WTC11 (cell line): ENCODE measurements at regions not wholly inside any gene's neighbourhood (a gene's known extent, or its start where the extent isn't known, plus 50 kb on each side); places are given as distances from the start of the nearest gene placed in this dataset.

Experiments used
- CBFB ChIP-seq: sonication (generic); formaldehyde crosslinking; IDR thresholded peaks from 2 replicates; pipeline ENCODE4 v1.8.1; 2022; ENCODE audit warnings: mild to moderate bottlenecking, low read depth, missing genetic modification reagents
- CREB1 ChIP-seq: sonication (generic); formaldehyde crosslinking; IDR thresholded peaks from 2 replicates; pipeline ENCODE4 v1.8.0; 2023; ENCODE audit warnings: mild to moderate bottlenecking, missing genetic modification reagents
- MXD4 ChIP-seq: fragments of 250-450 bp; sonication (Bioruptor Pico); IDR thresholded peaks from 2 replicates; pipeline ENCODE4 v1.8.0; 2021; ENCODE audit warnings: mild to moderate bottlenecking, moderate library complexity, borderline replicate concordance
- TEAD1 ChIP-seq: sonication (generic); formaldehyde crosslinking; IDR thresholded peaks from 2 replicates; pipeline ENCODE4 v1.8.0; 2022; ENCODE audit warnings: mild to moderate bottlenecking, missing genetic modification reagents
- TF ChIP-seq, protein P1 (sequence below): fragments of 200-600 bp; IDR thresholded peaks from 2 replicates; pipeline ENCODE4 v1.8.0; 2022; ENCODE audit warnings: antibody characterized with exemption
- TF ChIP-seq, protein P2 (sequence below): sonication (generic); formaldehyde crosslinking; conservative IDR thresholded peaks from 2 replicates; pipeline ENCODE4 v1.8.1; 2023; ENCODE audit warnings: mild to moderate bottlenecking, low read depth, missing genetic modification reagents, moderate library complexity
- TF ChIP-seq, protein P3 (sequence below): fragments of 250-450 bp; sonication (Bioruptor Pico); IDR thresholded peaks from 2 replicates; pipeline ENCODE4 v2.1.2; 2022; ENCODE audit warnings: mild to moderate bottlenecking, moderate library complexity

DNA sequence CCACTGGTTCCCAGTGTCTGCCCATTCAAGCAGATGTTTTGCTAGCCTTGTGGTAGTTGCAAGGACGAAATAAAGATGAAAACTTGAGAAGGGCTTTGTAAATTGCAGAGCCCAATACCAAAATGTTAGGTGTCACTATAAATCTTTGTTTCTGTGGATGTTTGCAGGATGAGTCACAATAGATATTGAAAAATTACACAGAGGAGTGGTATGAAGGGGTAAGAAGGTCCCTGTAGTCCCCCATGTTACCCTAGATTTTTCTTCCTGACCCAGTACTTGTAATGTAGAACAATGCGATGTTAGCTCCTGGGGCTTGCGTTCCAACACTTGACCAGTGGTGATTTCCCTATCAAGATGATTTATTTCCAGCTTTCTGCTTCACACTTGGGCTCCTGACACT is 102.6 kb upstream of the LYZL1 start:
- no peak for TF ChIP-seq CBFB (CRISPR knock-in tag)
- TF ChIP-seq, protein P1, sequence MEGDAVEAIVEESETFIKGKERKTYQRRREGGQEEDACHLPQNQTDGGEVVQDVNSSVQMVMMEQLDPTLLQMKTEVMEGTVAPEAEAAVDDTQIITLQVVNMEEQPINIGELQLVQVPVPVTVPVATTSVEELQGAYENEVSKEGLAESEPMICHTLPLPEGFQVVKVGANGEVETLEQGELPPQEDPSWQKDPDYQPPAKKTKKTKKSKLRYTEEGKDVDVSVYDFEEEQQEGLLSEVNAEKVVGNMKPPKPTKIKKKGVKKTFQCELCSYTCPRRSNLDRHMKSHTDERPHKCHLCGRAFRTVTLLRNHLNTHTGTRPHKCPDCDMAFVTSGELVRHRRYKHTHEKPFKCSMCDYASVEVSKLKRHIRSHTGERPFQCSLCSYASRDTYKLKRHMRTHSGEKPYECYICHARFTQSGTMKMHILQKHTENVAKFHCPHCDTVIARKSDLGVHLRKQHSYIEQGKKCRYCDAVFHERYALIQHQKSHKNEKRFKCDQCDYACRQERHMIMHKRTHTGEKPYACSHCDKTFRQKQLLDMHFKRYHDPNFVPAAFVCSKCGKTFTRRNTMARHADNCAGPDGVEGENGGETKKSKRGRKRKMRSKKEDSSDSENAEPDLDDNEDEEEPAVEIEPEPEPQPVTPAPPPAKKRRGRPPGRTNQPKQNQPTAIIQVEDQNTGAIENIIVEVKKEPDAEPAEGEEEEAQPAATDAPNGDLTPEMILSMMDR = no peak
- TF ChIP-seq MXD4 (CRISPR knock-in tag) = no peak
- TF ChIP-seq, protein P2, sequence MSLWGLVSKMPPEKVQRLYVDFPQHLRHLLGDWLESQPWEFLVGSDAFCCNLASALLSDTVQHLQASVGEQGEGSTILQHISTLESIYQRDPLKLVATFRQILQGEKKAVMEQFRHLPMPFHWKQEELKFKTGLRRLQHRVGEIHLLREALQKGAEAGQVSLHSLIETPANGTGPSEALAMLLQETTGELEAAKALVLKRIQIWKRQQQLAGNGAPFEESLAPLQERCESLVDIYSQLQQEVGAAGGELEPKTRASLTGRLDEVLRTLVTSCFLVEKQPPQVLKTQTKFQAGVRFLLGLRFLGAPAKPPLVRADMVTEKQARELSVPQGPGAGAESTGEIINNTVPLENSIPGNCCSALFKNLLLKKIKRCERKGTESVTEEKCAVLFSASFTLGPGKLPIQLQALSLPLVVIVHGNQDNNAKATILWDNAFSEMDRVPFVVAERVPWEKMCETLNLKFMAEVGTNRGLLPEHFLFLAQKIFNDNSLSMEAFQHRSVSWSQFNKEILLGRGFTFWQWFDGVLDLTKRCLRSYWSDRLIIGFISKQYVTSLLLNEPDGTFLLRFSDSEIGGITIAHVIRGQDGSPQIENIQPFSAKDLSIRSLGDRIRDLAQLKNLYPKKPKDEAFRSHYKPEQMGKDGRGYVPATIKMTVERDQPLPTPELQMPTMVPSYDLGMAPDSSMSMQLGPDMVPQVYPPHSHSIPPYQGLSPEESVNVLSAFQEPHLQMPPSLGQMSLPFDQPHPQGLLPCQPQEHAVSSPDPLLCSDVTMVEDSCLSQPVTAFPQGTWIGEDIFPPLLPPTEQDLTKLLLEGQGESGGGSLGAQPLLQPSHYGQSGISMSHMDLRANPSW (CRISPR knock-in tag) = no peak
- TF ChIP-seq TEAD1 = no peak
- no peak for TF ChIP-seq CREB1
- TF ChIP-seq, protein P3, sequence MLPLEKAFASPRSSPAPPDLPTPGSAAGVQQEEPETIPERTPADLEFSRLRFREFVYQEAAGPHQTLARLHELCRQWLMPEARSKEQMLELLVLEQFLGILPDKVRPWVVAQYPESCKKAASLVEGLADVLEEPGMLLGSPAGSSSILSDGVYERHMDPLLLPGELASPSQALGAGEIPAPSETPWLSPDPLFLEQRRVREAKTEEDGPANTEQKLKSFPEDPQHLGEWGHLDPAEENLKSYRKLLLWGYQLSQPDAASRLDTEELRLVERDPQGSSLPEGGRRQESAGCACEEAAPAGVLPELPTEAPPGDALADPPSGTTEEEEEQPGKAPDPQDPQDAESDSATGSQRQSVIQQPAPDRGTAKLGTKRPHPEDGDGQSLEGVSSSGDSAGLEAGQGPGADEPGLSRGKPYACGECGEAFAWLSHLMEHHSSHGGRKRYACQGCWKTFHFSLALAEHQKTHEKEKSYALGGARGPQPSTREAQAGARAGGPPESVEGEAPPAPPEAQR (CRISPR knock-in tag) = no peak
